HEK293 (cell line): ENCODE measurements at regions not wholly inside any gene's neighbourhood (a gene's known extent, or its start where the extent isn't known, plus 50 kb on each side); places are given as distances from the start of the nearest gene placed in this dataset.

Source experiments
- BCL11B ChIP-seq: fragments of 450-650 bp; formaldehyde crosslinking; IDR thresholded peaks from 2 replicates; pipeline ENCODE4 v1.5.1; 2016; ENCODE audit warnings: low read depth, missing biosample characterization, missing genetic modification characterization
- KLF9 ChIP-seq: fragments of 450-650 bp; formaldehyde crosslinking; IDR thresholded peaks from 2 replicates; pipeline ENCODE4 v1.5.1; 2016; ENCODE audit warnings: missing biosample characterization, missing genetic modification characterization, low read depth
- MYNN ChIP-seq: fragments of 450-650 bp; formaldehyde crosslinking; IDR thresholded peaks from 2 replicates; pipeline ENCODE4 v1.5.1; 2016; ENCODE audit warnings: missing biosample characterization, missing genetic modification characterization, borderline replicate concordance
- WT1 ChIP-seq: fragments of 450-650 bp; formaldehyde crosslinking; IDR thresholded peaks from 2 replicates; pipeline ENCODE4 v1.5.1; 2016; ENCODE audit warnings: missing biosample characterization, missing genetic modification characterization
- ZNF114 ChIP-seq: fragments of 450-650 bp; formaldehyde crosslinking; IDR thresholded peaks from 2 replicates; pipeline ENCODE4 v1.5.0; 2017; ENCODE audit warnings: missing biosample characterization, missing genetic modification characterization
- ZNF18 ChIP-seq: fragments of 450-650 bp; formaldehyde crosslinking; IDR thresholded peaks from 2 replicates; pipeline ENCODE4 v1.5.1; 2016; ENCODE audit warnings: missing biosample characterization, missing genetic modification characterization
- ZNF274 ChIP-seq, 2 experiments: fragments of 200-500 bp in 1 of 2; fragments of 450-650 bp in 1 of 2; sonication (Bioruptor generic) in 1 of 2; formaldehyde crosslinking in 1 of 2; IDR thresholded peaks; 2 replicates each; pipeline versions ENCODE4 v1.5.1 to v1.6.1; 2014 to 2016; ENCODE audit warnings: borderline replicate concordance in 1 of 2, inconsistent platforms in 1 of 2, low read length in 1 of 2, missing biosample characterization in 1 of 2, missing genetic modification characterization in 1 of 2
- TF ChIP-seq, protein P1 (sequence below): fragments of 450-650 bp; formaldehyde crosslinking; IDR thresholded peaks from 2 replicates; pipeline ENCODE4 v1.5.1; 2016; ENCODE audit warnings: missing biosample characterization, missing genetic modification characterization
- TF ChIP-seq, protein P2 (sequence below): fragments of 450-650 bp; formaldehyde crosslinking; IDR thresholded peaks from 2 replicates; pipeline ENCODE4 v1.5.1; 2017; ENCODE audit warnings: missing biosample characterization, missing genetic modification characterization
- TF ChIP-seq, protein P3 (sequence below): fragments of 450-650 bp; formaldehyde crosslinking; IDR thresholded peaks from 2 replicates; pipeline ENCODE4 v1.5.1; 2016; ENCODE audit warnings: missing biosample characterization, missing genetic modification characterization

DNA sequence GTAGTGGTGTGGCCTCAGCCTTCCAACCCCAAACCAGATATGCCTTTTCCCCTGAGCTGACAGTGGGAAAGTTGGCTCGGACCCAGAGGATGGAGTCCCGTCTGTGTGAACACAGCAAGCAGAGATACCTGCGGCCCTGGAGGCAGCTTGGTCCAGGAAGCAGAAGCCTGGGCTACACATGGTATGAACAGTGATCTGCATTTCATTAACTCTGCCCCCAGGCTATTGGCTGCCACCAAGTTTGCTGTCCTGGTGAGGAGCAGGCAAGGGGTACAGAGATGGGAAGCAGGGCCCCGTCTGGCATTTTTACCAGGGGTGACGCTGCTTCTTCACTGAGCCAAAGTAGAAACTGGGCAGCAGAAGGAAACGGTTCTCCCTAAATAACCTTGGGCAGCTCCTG, 90.0 kb downstream of the EDN3 start:
- TF ChIP-seq BCL11B (tag by site-specific recombination), result no peak
- TF ChIP-seq, protein P1, sequence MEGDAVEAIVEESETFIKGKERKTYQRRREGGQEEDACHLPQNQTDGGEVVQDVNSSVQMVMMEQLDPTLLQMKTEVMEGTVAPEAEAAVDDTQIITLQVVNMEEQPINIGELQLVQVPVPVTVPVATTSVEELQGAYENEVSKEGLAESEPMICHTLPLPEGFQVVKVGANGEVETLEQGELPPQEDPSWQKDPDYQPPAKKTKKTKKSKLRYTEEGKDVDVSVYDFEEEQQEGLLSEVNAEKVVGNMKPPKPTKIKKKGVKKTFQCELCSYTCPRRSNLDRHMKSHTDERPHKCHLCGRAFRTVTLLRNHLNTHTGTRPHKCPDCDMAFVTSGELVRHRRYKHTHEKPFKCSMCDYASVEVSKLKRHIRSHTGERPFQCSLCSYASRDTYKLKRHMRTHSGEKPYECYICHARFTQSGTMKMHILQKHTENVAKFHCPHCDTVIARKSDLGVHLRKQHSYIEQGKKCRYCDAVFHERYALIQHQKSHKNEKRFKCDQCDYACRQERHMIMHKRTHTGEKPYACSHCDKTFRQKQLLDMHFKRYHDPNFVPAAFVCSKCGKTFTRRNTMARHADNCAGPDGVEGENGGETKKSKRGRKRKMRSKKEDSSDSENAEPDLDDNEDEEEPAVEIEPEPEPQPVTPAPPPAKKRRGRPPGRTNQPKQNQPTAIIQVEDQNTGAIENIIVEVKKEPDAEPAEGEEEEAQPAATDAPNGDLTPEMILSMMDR, result no peak
- no peak for TF ChIP-seq ZNF18
- no peak for TF ChIP-seq ZNF114 (tag by site-specific recombination)
- TF ChIP-seq ZNF274 (IDR thresholded peaks at IDR 0.05; ENCODE audit: low read length), result no peak
- TF ChIP-seq ZNF274 (tag by site-specific recombination; IDR thresholded peaks at IDR 0.05; ENCODE audit: borderline replicate concordance), result no peak
- TF ChIP-seq, protein P2, sequence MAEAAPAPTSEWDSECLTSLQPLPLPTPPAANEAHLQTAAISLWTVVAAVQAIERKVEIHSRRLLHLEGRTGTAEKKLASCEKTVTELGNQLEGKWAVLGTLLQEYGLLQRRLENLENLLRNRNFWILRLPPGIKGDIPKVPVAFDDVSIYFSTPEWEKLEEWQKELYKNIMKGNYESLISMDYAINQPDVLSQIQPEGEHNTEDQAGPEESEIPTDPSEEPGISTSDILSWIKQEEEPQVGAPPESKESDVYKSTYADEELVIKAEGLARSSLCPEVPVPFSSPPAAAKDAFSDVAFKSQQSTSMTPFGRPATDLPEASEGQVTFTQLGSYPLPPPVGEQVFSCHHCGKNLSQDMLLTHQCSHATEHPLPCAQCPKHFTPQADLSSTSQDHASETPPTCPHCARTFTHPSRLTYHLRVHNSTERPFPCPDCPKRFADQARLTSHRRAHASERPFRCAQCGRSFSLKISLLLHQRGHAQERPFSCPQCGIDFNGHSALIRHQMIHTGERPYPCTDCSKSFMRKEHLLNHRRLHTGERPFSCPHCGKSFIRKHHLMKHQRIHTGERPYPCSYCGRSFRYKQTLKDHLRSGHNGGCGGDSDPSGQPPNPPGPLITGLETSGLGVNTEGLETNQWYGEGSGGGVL (tag by site-specific recombination), result no peak
- TF ChIP-seq KLF9, result no peak
- TF ChIP-seq, protein P3, sequence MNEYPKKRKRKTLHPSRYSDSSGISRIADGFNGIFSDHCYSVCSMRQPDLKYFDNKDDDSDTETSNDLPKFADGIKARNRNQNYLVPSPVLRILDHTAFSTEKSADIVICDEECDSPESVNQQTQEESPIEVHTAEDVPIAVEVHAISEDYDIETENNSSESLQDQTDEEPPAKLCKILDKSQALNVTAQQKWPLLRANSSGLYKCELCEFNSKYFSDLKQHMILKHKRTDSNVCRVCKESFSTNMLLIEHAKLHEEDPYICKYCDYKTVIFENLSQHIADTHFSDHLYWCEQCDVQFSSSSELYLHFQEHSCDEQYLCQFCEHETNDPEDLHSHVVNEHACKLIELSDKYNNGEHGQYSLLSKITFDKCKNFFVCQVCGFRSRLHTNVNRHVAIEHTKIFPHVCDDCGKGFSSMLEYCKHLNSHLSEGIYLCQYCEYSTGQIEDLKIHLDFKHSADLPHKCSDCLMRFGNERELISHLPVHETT (tag by site-specific recombination), result no peak
- no peak for TF ChIP-seq WT1 (tag by site-specific recombination)
- TF ChIP-seq MYNN, result no peak
